ENCODE measurements at regions not wholly inside any gene's neighbourhood (a gene's known extent, or its start where the extent isn't known, plus 50 kb on each side); places are given as distances from the start of the nearest gene placed in this dataset.

DNA sequence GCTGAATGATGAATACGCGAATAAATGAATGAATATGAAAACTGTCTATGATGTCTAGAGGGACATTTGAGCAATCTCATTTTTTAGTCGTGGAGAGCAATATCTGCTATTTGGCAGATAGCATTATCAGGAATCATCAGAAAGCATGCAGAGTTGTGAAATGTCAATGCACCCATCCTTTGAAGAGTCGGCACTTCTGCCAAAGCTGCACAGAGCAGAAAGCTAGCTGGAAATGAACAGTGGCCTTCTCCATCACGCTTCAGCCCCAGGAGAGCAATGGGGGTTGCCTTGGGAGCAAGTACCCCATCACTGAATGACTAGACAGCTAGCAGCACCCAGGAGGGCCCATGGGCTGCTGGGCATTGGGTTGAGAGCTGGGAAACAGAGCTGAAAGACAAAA, 69.1 kb upstream of the PROK2 start:
- TF ChIP-seq EZH2 (IDR thresholded peaks at IDR 0.05; ENCODE audit: low read depth, low read length, severe bottlenecking) (no peak), SRF (IDR thresholded peaks at IDR 0.05; ENCODE audit: low read depth, low read length) (no peak), CREB1 (IDR thresholded peaks at IDR 0.05) (no peak), POLR2AphosphoS5 (IDR thresholded peaks at IDR 0.05; ENCODE audit: low read depth, low read length) (no peak), GABPA (IDR thresholded peaks at IDR 0.05; ENCODE audit: borderline replicate concordance, insufficient read depth, low read length) (no peak), RFX5 (IDR thresholded peaks at IDR 0.05; ENCODE audit: borderline replicate concordance, low read depth, low read length) (no peak), EP300 (IDR thresholded peaks at IDR 0.05; ENCODE audit: borderline replicate concordance in 1 of 2, low read depth in 2 of 2, low read length in 2 of 2) (no peak), SP1 (IDR thresholded peaks at IDR 0.05; ENCODE audit: low read depth, low read length) (no peak), SIRT6 (IDR thresholded peaks at IDR 0.05; ENCODE audit: low read length) (no peak), MAFK (IDR thresholded peaks at IDR 0.05; ENCODE audit: low read depth, low read length) (no peak)
- TF ChIP-seq, protein P1, sequence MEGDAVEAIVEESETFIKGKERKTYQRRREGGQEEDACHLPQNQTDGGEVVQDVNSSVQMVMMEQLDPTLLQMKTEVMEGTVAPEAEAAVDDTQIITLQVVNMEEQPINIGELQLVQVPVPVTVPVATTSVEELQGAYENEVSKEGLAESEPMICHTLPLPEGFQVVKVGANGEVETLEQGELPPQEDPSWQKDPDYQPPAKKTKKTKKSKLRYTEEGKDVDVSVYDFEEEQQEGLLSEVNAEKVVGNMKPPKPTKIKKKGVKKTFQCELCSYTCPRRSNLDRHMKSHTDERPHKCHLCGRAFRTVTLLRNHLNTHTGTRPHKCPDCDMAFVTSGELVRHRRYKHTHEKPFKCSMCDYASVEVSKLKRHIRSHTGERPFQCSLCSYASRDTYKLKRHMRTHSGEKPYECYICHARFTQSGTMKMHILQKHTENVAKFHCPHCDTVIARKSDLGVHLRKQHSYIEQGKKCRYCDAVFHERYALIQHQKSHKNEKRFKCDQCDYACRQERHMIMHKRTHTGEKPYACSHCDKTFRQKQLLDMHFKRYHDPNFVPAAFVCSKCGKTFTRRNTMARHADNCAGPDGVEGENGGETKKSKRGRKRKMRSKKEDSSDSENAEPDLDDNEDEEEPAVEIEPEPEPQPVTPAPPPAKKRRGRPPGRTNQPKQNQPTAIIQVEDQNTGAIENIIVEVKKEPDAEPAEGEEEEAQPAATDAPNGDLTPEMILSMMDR (IDR thresholded peaks at IDR 0.05; ENCODE audit: control extremely low read depth in 1 of 3, insufficient read depth in 1 of 3, low read depth in 1 of 3, low read length in 3 of 3) = no peak
- TF ChIP-seq, protein P2, sequence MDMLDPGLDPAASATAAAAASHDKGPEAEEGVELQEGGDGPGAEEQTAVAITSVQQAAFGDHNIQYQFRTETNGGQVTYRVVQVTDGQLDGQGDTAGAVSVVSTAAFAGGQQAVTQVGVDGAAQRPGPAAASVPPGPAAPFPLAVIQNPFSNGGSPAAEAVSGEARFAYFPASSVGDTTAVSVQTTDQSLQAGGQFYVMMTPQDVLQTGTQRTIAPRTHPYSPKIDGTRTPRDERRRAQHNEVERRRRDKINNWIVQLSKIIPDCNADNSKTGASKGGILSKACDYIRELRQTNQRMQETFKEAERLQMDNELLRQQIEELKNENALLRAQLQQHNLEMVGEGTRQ (IDR thresholded peaks at IDR 0.05; ENCODE audit: low read length) = no peak
- TF ChIP-seq, protein P3, sequence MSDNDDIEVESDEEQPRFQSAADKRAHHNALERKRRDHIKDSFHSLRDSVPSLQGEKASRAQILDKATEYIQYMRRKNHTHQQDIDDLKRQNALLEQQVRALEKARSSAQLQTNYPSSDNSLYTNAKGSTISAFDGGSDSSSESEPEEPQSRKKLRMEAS (IDR thresholded peaks at IDR 0.05) = no peak

Data from H1 (cell line).